Testis (tissue), 2 donors: ENCODE measurements at regions not wholly inside any gene's neighbourhood (a gene's known extent, or its start where the extent isn't known, plus 50 kb on each side); places are given as distances from the start of the nearest gene placed in this dataset.

Source experiments
- POLR2A ChIP-seq: fragments of 450-650 bp; IDR thresholded peaks from one replicate; pipeline ENCODE4 v1.6.1; 2017; ENCODE audit warnings: antibody characterized with exemption, mild to moderate bottlenecking, moderate library complexity
- TF ChIP-seq, protein P1 (sequence below), 3 experiments: fragments of 450-650 bp in 2 of 3; fragments of 200-600 bp in 1 of 3; sonication (generic) in 1 of 3; IDR thresholded peaks; one replicate each; pipeline ENCODE4 v1.5.1; 2016 to 2019; ENCODE audit warnings: antibody characterized with exemption in 3 of 3, mild to moderate bottlenecking in 2 of 3, moderate library complexity in 1 of 3

DNA sequence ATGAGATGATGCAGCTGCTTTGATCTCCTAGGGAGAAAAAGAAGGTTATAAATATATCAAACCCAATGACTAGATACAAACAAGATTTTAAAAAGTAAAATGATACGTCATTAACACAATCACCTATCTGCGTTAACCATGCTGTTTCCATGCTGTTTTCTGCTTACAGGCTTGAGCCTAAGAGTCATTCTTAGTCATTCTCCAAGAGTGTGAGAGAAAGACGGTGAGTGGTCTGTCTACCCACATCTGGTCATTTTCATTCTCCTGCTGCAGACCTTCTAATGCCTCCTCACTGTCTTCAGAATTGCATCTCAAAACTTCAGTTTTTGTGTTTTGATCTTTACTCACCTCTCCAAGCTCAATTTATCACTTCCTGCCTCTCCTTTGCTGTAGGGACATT, 98.0 kb upstream of the ELMO1 start:
- TF ChIP-seq, protein P1, sequence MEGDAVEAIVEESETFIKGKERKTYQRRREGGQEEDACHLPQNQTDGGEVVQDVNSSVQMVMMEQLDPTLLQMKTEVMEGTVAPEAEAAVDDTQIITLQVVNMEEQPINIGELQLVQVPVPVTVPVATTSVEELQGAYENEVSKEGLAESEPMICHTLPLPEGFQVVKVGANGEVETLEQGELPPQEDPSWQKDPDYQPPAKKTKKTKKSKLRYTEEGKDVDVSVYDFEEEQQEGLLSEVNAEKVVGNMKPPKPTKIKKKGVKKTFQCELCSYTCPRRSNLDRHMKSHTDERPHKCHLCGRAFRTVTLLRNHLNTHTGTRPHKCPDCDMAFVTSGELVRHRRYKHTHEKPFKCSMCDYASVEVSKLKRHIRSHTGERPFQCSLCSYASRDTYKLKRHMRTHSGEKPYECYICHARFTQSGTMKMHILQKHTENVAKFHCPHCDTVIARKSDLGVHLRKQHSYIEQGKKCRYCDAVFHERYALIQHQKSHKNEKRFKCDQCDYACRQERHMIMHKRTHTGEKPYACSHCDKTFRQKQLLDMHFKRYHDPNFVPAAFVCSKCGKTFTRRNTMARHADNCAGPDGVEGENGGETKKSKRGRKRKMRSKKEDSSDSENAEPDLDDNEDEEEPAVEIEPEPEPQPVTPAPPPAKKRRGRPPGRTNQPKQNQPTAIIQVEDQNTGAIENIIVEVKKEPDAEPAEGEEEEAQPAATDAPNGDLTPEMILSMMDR (IDR thresholded peaks at IDR 0.05) = no peak
- no peak for TF ChIP-seq POLR2A
